Skin epidermis (tissue), 12 donors: ENCODE measurements at regions not wholly inside any gene's neighbourhood (a gene's known extent, or its start where the extent isn't known, plus 50 kb on each side); places are given as distances from the start of the nearest gene placed in this dataset.
A peak's percentile ranks its signal among the peaks of the same experiment; 100 is the strongest.
"Not testable (repeated sequence)": the region's sequence is repeated elsewhere in the genome, so short reads cannot be mapped to it uniquely, and the experiment has no call there.

Source experiments
- H3K27ac ChIP-seq, 21 experiments: fragments of 200-600 bp; sonication (generic) in 11 of 21; one replicate each; pipeline ENCODE4 v1.5.0; 2020; ENCODE audit warnings: mild to moderate bottlenecking in 3 of 21, inconsistent platforms in 2 of 21, moderate library complexity in 2 of 21
- H3K4me3 ChIP-seq, 7 experiments: fragments of 200-600 bp; sonication (generic) in 2 of 7; one replicate each; pipeline ENCODE4 v1.5.0; 2020; ENCODE audit warnings: inconsistent platforms in 2 of 7, mild to moderate bottlenecking in 2 of 7, moderate library complexity in 1 of 7

GRCh38 chr2:186425576-186425975 is 60.5 kb upstream of the ZC3H15 start:
- Histone ChIP-seq H3K4me3 (no peak overlapping the region), H3K27ac (no peak overlapping the region)

- H3K27ac ChIP-seq, result no peak overlapping the region
- no peak overlapping the region for H3K4me3 ChIP-seq
Observed at GRCh38 chr2:186426153-186427016, 59.7 kb upstream of the ZC3H15 start.

- not testable (repeated sequence) for H3K27ac ChIP-seq, H3K4me3 ChIP-seq
Observed at GRCh38 chr2:186427017-186427350, 59.1 kb upstream of the ZC3H15 start.

- H3K27ac ChIP-seq, result no peak overlapping the region
- no peak overlapping the region for H3K4me3 ChIP-seq
Observed at GRCh38 chr2:186427970-186428369, 58.1 kb upstream of the ZC3H15 start.

- Histone ChIP-seq H3K4me3 (no peak overlapping the region), H3K27ac (peak overlapping the region in 1 of 21 experiments; percentile 11)
Observed at GRCh38 chr2:186429104-186429503, 57.0 kb upstream of the ZC3H15 start.

GRCh38 chr2:186431306-186431705 is 54.8 kb upstream of the ZC3H15 start:
- Histone ChIP-seq H3K27ac (no peak overlapping the region), H3K4me3 (no peak overlapping the region)

- no peak overlapping the region for H3K4me3 ChIP-seq
Observed at GRCh38 chr2:186433040-186433439, 53.0 kb upstream of the ZC3H15 start.

GRCh38 chr2:186433777-186434432 is 52.2 kb upstream of the ZC3H15 start:
- Histone ChIP-seq H3K4me3 (no peak overlapping the region), H3K27ac (no peak overlapping the region)

More at GRCh38 chr2:186433040-186433439, 53.0 kb upstream of the ZC3H15 start:
- H3K27ac ChIP-seq, result no peak overlapping the region
